Fibroblast of lung (primary cell): ENCODE measurements at regions not wholly inside any gene's neighbourhood (a gene's known extent, or its start where the extent isn't known, plus 50 kb on each side); places are given as distances from the start of the nearest gene placed in this dataset.

ENCODE experiments used
- CTCF ChIP-seq, 2 donors: IDR thresholded peaks in 1 of 2; conservative IDR thresholded peaks in 1 of 2; 1 replicate in 1 of 2; 2 replicates in 1 of 2; pipeline ENCODE4 v1.5.1; 2011 to 2012; ENCODE audit warnings: low read length in 2 of 2, control low read depth in 1 of 2, inconsistent platforms in 1 of 2, low read depth in 1 of 2, mild to moderate bottlenecking in 1 of 2
- EZH2 ChIP-seq: IDR thresholded peaks from 2 replicates; pipeline ENCODE4 v1.5.1; 2012; ENCODE audit warnings: low read length, control low read depth, mild to moderate bottlenecking; ENCODE audit errors: missing control alignments

DNA sequence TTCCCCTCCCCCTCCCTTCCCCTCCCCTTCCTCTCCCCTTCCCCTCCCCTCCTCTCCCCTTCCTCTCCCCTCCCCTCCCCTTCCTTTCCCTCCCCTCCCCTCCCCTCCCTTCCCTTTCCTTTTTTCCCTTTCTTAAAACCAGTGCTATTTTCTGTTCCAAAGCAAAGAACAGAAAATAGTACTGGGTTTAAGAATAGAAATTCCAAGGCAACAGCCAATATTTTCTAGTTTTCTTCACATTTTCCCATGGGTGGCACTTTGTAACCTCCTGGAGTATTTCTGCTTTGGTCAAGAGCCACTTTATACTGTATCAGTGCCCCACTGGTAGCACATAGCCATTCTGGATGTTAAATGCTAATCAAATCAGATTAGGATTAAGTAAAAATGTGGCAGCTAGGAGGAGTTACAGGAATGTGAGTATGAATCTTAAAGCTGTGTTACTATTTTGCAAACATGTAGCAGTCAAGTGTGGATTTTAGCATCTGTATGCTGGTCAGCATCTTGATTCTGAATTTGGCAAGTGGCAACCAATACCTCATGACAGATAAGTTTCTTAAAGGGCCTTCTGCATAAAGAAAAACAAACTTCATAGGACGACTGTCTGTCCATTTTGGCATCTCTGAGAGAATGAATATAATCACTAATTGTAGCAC lies 126.4 kb downstream of the CEP57L1 start:
- TF ChIP-seq CTCF (conservative IDR thresholded peaks at IDR 0.05 in 1 of 2, IDR thresholded peaks at IDR 0.05 in 1 of 2; ENCODE audit: low read depth in 1 of 2, low read length in 2 of 2) (no peak), EZH2 (no peak)
